Adrenal gland (tissue), 9 donors: ENCODE measurements at regions not wholly inside any gene's neighbourhood (a gene's known extent, or its start where the extent isn't known, plus 50 kb on each side); places are given as distances from the start of the nearest gene placed in this dataset.

Source experiments
- DNase-seq, 7 donors: peaks; one replicate each; pipeline ENCODE4 v3.0.0-alpha.2; 2019 to 2020
- H3K27ac ChIP-seq, 5 donors: fragments of 200-600 bp; sonication (generic) in 4 of 5; 1 replicate in 3 of 5; 2 replicates in 2 of 5; pipeline versions ENCODE4 v1.5.1 to v1.8.0; 2016 to 2020; ENCODE audit warnings: mild to moderate bottlenecking in 1 of 5
- H3K27me3 ChIP-seq: fragments of 200-600 bp; 2 replicates; pipeline ENCODE4 v1.8.0; 2021
- H3K36me3 ChIP-seq, 2 donors: fragments of 200-600 bp; replicated peaks in 1 of 2; 1 replicate in 1 of 2; 2 replicates in 1 of 2; pipeline versions ENCODE4 v1.5.1 to v1.8.0; 2018 to 2022
- H3K4me1 ChIP-seq, 2 donors: fragments of 200-600 bp; replicated peaks in 1 of 2; 1 replicate in 1 of 2; 2 replicates in 1 of 2; pipeline versions ENCODE4 v1.5.1 to v1.8.0; 2018 to 2021
- H3K4me3 ChIP-seq, 4 donors: fragments of 200-600 bp; sonication (generic) in 3 of 4; one replicate each; pipeline ENCODE4 v1.5.1; 2016 to 2018
- H3K9me3 ChIP-seq, 3 donors: fragments of 200-600 bp; sonication (generic) in 1 of 3; replicated peaks in 1 of 3; 1 replicate in 2 of 3; 2 replicates in 1 of 3; pipeline versions ENCODE4 v1.5.1 to v1.8.0; 2016 to 2021
- CTCF ChIP-seq, 6 experiments: fragments of 450-650 bp in 4 of 6; fragments of 200-600 bp in 2 of 6; sonication (generic) in 1 of 6; IDR thresholded peaks; 1 replicate in 5 of 6; 2 replicates in 1 of 6; pipeline versions ENCODE4 v1.5.1 to v1.8.0; 2016 to 2021; ENCODE audit warnings: antibody characterized with exemption in 6 of 6, mild to moderate bottlenecking in 2 of 6, moderate library complexity in 1 of 6
- POLR2A ChIP-seq, 2 donors: fragments of 450-650 bp; IDR thresholded peaks; one replicate each; pipeline ENCODE4 v1.6.1; 2017; ENCODE audit warnings: antibody characterized with exemption in 2 of 2, mild to moderate bottlenecking in 2 of 2, moderate library complexity in 1 of 2
- WGBS, 4 donors: extraction: QIAGEN DNeasy Blood & Tissue Kit in 2 of 4; methylation state at CpG; one replicate each; pipeline versions ENCODE4 v1.1.5 to v1.1.7; 2013 to 2017; 5-methylcytosine and 5-hydroxymethylcytosine counted together
- intact Hi-C, 2 donors: fragments of 100-400 bp; cut with DNase I; formaldehyde crosslinking; loops; one replicate each; pipeline versions ENCODE4 v1.14.1 to v1.15.0; 2022 to 2023
- donor health status: healthy with polysubstance abuse.
- donor health status: Bipolar disorder and iron deficiency.
- donor health status: DM: yes; HTN: yes; CAD: no.
- donor health status: DM: no; HTN: no; CAD: no.
- donor health status: DM: no; HTN: no; CAD: no.

GRCh38 chr6:112827793-112828192 is 480.7 kb downstream of the RFPL4B start:
- no peaks in the 10 kb centered on the region for H3K4me1 ChIP-seq
- no peaks in the 10 kb centered on the region for H3K27me3 ChIP-seq
- H3K36me3 ChIP-seq = no peaks in the 10 kb centered on the region
- no peaks in the 10 kb centered on the region for H3K9me3 ChIP-seq
- peak overlapping the region in 1 of 5 donors; percentile 7 for H3K27ac ChIP-seq
- intact Hi-C loops = no loop called here
- WGBS, 4 donors = 34 to 50% (median 40%) methylated on average over 2 of the region's 2 CpGs
- H3K4me3 ChIP-seq = no peak overlapping the region
- DNase-seq = peak; percentile 26 to 80 (median 54)
- no peak for TF ChIP-seq POLR2A (IDR thresholded peaks at IDR 0.05)
- TF ChIP-seq CTCF (IDR thresholded peaks at IDR 0.05) = no peak

GRCh38 chr6:112831022-112831421 is 483.9 kb downstream of the RFPL4B start:
- H3K4me1 ChIP-seq = no peaks in the 10 kb centered on the region
- no peak overlapping the region for H3K27ac ChIP-seq
- H3K9me3 ChIP-seq = no peaks in the 10 kb centered on the region
- no peak for TF ChIP-seq CTCF (IDR thresholded peaks at IDR 0.05)
- no peak for TF ChIP-seq POLR2A (IDR thresholded peaks at IDR 0.05)
- no peak overlapping the region for H3K4me3 ChIP-seq
- H3K27me3 ChIP-seq = no peaks in the 10 kb centered on the region
- no peaks in the 10 kb centered on the region for H3K36me3 ChIP-seq
- intact Hi-C loops = no loop called here
- DNase-seq = no peak
- 24 to 38% (median 26%) methylated on average over 1 of the region's 1 CpG for WGBS, 4 donors

GRCh38 chr6:112833581-112834131 is 486.5 kb downstream of the RFPL4B start:
- Histone ChIP-seq H3K27me3 (no peaks in the 10 kb centered on the region), H3K4me3 (no peak overlapping the region), H3K4me1 (no peaks in the 10 kb centered on the region), H3K36me3 (no peaks in the 10 kb centered on the region), H3K9me3 (no peaks in the 10 kb centered on the region), H3K27ac (no peak overlapping the region)
- no peak for TF ChIP-seq POLR2A (IDR thresholded peaks at IDR 0.05)
- no peak for TF ChIP-seq CTCF (IDR thresholded peaks at IDR 0.05)
- WGBS, 4 donors = 69 to 80% (median 76%) methylated on average over 4 of the region's 4 CpGs
- intact Hi-C loops = no loop called here
- DNase-seq = no peak

GRCh38 chr6:112835078-112835477 is 487.9 kb downstream of the RFPL4B start:
- WGBS, 4 donors = 82 to 94% (median 87%) methylated on average over 3 of the region's 3 CpGs

More at GRCh38 chr6:112835078-112835477, 487.9 kb downstream of the RFPL4B start:
- H3K36me3 ChIP-seq = no peaks in the 10 kb centered on the region
- TF ChIP-seq POLR2A (IDR thresholded peaks at IDR 0.05) (no peak), CTCF (IDR thresholded peaks at IDR 0.05) (no peak)
- H3K4me1 ChIP-seq = no peaks in the 10 kb centered on the region
- no peak for DNase-seq
- H3K27me3 ChIP-seq = no peaks in the 10 kb centered on the region
- no peak overlapping the region for H3K27ac ChIP-seq
- intact Hi-C loops = no loop called here
- H3K4me3 ChIP-seq = no peak overlapping the region
- H3K9me3 ChIP-seq = no peaks in the 10 kb centered on the region
